Right lobe of liver (tissue), 4 donors: ENCODE measurements at regions not wholly inside any gene's neighbourhood (a gene's known extent, or its start where the extent isn't known, plus 50 kb on each side); places are given as distances from the start of the nearest gene placed in this dataset.

Experiments
- POLR2A ChIP-seq: fragments of 450-650 bp; IDR thresholded peaks from one replicate; pipeline ENCODE4 v1.6.1; 2017; ENCODE audit warnings: antibody characterized with exemption, mild to moderate bottlenecking
- TF ChIP-seq, protein P1 (sequence below), 4 donors: fragments of 200-600 bp in 3 of 4; fragments of 450-650 bp in 1 of 4; IDR thresholded peaks; one replicate each; pipeline versions ENCODE4 v1.5.1 to v1.8.0; 2016 to 2022; ENCODE audit warnings: antibody characterized with exemption in 4 of 4, mild to moderate bottlenecking in 2 of 4
- donor health status: DM: no; HTN: no; CAD: no.
- donor health status: DM: no; HTN: no; CAD: no.
- donor health status: DM: no; HTN: yes; CAD: no.

DNA sequence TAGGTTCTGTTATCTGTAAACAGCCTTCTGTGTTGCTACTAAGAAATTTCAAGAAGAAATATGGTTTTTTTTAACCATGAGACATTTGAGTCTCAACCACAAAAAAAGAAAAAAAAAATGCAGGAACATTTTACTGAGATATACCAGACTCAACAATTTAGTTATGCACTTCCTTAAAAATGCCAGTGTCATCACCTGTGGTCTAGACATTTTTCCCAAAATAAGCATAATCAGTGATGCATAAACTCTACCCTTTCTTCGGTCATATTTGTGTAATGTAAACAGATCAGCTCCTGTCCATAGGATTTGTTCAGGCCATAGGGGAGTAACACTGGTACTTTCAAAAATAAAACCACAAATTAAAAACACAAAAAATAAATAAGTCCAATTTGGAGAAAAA is 122.6 kb upstream of the TNFSF4 start:
- TF ChIP-seq, protein P1, sequence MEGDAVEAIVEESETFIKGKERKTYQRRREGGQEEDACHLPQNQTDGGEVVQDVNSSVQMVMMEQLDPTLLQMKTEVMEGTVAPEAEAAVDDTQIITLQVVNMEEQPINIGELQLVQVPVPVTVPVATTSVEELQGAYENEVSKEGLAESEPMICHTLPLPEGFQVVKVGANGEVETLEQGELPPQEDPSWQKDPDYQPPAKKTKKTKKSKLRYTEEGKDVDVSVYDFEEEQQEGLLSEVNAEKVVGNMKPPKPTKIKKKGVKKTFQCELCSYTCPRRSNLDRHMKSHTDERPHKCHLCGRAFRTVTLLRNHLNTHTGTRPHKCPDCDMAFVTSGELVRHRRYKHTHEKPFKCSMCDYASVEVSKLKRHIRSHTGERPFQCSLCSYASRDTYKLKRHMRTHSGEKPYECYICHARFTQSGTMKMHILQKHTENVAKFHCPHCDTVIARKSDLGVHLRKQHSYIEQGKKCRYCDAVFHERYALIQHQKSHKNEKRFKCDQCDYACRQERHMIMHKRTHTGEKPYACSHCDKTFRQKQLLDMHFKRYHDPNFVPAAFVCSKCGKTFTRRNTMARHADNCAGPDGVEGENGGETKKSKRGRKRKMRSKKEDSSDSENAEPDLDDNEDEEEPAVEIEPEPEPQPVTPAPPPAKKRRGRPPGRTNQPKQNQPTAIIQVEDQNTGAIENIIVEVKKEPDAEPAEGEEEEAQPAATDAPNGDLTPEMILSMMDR (IDR thresholded peaks at IDR 0.05) = no peak
- no peak for TF ChIP-seq POLR2A
